ENCODE measurements at regions not wholly inside any gene's neighbourhood (a gene's known extent, or its start where the extent isn't known, plus 50 kb on each side); places are given as distances from the start of the nearest gene placed in this dataset.
"Not testable (repeated sequence)": the region's sequence is repeated elsewhere in the genome, so short reads cannot be mapped to it uniquely, and the experiment has no call there.

- H3K9me3 ChIP-seq (ENCODE audit: control insufficient read depth, low read length); H3K9ac ChIP-seq (ENCODE audit: low read length); H3K4me1 ChIP-seq (ENCODE audit: control insufficient read depth, insufficient read depth, low read length); H3K36me3 ChIP-seq (ENCODE audit: control insufficient read depth, insufficient read depth, low read length, severe bottlenecking); DNase-seq (ENCODE audit: low read depth); H3K27me3 ChIP-seq (replicated peaks; ENCODE audit: control insufficient read depth, insufficient read depth, low read length); H3K4me3 ChIP-seq (ENCODE audit: low read length): not testable (repeated sequence)
Observed at GRCh38 chr2:242108797-242109500, 239.4 kb downstream of the RTP5 start.

GRCh38 chr2:242109819-242110218 lies 240.3 kb downstream of the RTP5 start:
- H3K9me3 ChIP-seq (ENCODE audit: control insufficient read depth, low read length); H3K9ac ChIP-seq (ENCODE audit: low read length); H3K4me3 ChIP-seq (ENCODE audit: low read length); H3K27me3 ChIP-seq (replicated peaks; ENCODE audit: control insufficient read depth, insufficient read depth, low read length); H3K36me3 ChIP-seq (ENCODE audit: control insufficient read depth, insufficient read depth, low read length, severe bottlenecking); DNase-seq (ENCODE audit: low read depth); H3K4me1 ChIP-seq (ENCODE audit: control insufficient read depth, insufficient read depth, low read length): not testable (repeated sequence)

- H3K9me3 ChIP-seq (ENCODE audit: control insufficient read depth, low read length); H3K9ac ChIP-seq (ENCODE audit: low read length); H3K4me1 ChIP-seq (ENCODE audit: control insufficient read depth, insufficient read depth, low read length); H3K36me3 ChIP-seq (ENCODE audit: control insufficient read depth, insufficient read depth, low read length, severe bottlenecking); H3K27me3 ChIP-seq (replicated peaks; ENCODE audit: control insufficient read depth, insufficient read depth, low read length); H3K4me3 ChIP-seq (ENCODE audit: low read length); DNase-seq (ENCODE audit: low read depth): not testable (repeated sequence)
Observed at GRCh38 chr2:242111954-242112353, 242.4 kb downstream of the RTP5 start.

GRCh38 chr2:242113492-242113891 lies 244.0 kb downstream of the RTP5 start:
- H3K9ac ChIP-seq (ENCODE audit: low read length); H3K4me1 ChIP-seq (ENCODE audit: control insufficient read depth, insufficient read depth, low read length); DNase-seq (ENCODE audit: low read depth); H3K9me3 ChIP-seq (ENCODE audit: control insufficient read depth, low read length); H3K36me3 ChIP-seq (ENCODE audit: control insufficient read depth, insufficient read depth, low read length, severe bottlenecking); H3K4me3 ChIP-seq (ENCODE audit: low read length); H3K27me3 ChIP-seq (replicated peaks; ENCODE audit: control insufficient read depth, insufficient read depth, low read length): not testable (repeated sequence)

GRCh38 chr2:242116676-242117075 lies 247.1 kb downstream of the RTP5 start:
- not testable (repeated sequence) for DNase-seq (ENCODE audit: low read depth); H3K9ac ChIP-seq (ENCODE audit: low read length); H3K36me3 ChIP-seq (ENCODE audit: control insufficient read depth, insufficient read depth, low read length, severe bottlenecking); H3K27me3 ChIP-seq (replicated peaks; ENCODE audit: control insufficient read depth, insufficient read depth, low read length); H3K4me3 ChIP-seq (ENCODE audit: low read length); H3K4me1 ChIP-seq (ENCODE audit: control insufficient read depth, insufficient read depth, low read length); H3K9me3 ChIP-seq (ENCODE audit: control insufficient read depth, low read length)

- not testable (repeated sequence) for H3K36me3 ChIP-seq (ENCODE audit: control insufficient read depth, insufficient read depth, low read length, severe bottlenecking); H3K9ac ChIP-seq (ENCODE audit: low read length); H3K4me3 ChIP-seq (ENCODE audit: low read length); DNase-seq (ENCODE audit: low read depth); H3K9me3 ChIP-seq (ENCODE audit: control insufficient read depth, low read length); H3K4me1 ChIP-seq (ENCODE audit: control insufficient read depth, insufficient read depth, low read length); H3K27me3 ChIP-seq (replicated peaks; ENCODE audit: control insufficient read depth, insufficient read depth, low read length)
Observed at GRCh38 chr2:242117305-242117704, 247.8 kb downstream of the RTP5 start.

- not testable (repeated sequence) for H3K9ac ChIP-seq (ENCODE audit: low read length); H3K9me3 ChIP-seq (ENCODE audit: control insufficient read depth, low read length); H3K27me3 ChIP-seq (replicated peaks; ENCODE audit: control insufficient read depth, insufficient read depth, low read length); H3K36me3 ChIP-seq (ENCODE audit: control insufficient read depth, insufficient read depth, low read length, severe bottlenecking); H3K4me1 ChIP-seq (ENCODE audit: control insufficient read depth, insufficient read depth, low read length); DNase-seq (ENCODE audit: low read depth); H3K4me3 ChIP-seq (ENCODE audit: low read length)
Observed at GRCh38 chr2:242119682-242120081, 250.2 kb downstream of the RTP5 start.

GRCh38 chr2:242130682-242131081 lies 261.2 kb downstream of the RTP5 start:
- not testable (repeated sequence) for H3K4me3 ChIP-seq (ENCODE audit: low read length); H3K9ac ChIP-seq (ENCODE audit: low read length); DNase-seq (ENCODE audit: low read depth); H3K27me3 ChIP-seq (replicated peaks; ENCODE audit: control insufficient read depth, insufficient read depth, low read length); H3K9me3 ChIP-seq (ENCODE audit: control insufficient read depth, low read length); H3K36me3 ChIP-seq (ENCODE audit: control insufficient read depth, insufficient read depth, low read length, severe bottlenecking); H3K4me1 ChIP-seq (ENCODE audit: control insufficient read depth, insufficient read depth, low read length)

GRCh38 chr2:242159921-242160320 lies 290.4 kb downstream of the RTP5 start:
- not testable (repeated sequence) for H3K27me3 ChIP-seq (replicated peaks; ENCODE audit: control insufficient read depth, insufficient read depth, low read length); H3K9ac ChIP-seq (ENCODE audit: low read length); H3K4me3 ChIP-seq (ENCODE audit: low read length); H3K4me1 ChIP-seq (ENCODE audit: control insufficient read depth, insufficient read depth, low read length); H3K36me3 ChIP-seq (ENCODE audit: control insufficient read depth, insufficient read depth, low read length, severe bottlenecking); H3K9me3 ChIP-seq (ENCODE audit: control insufficient read depth, low read length); DNase-seq (ENCODE audit: low read depth)

- H3K9me3 ChIP-seq (ENCODE audit: control insufficient read depth, low read length); H3K4me3 ChIP-seq (ENCODE audit: low read length); H3K36me3 ChIP-seq (ENCODE audit: control insufficient read depth, insufficient read depth, low read length, severe bottlenecking); H3K27me3 ChIP-seq (replicated peaks; ENCODE audit: control insufficient read depth, insufficient read depth, low read length); DNase-seq (ENCODE audit: low read depth); H3K9ac ChIP-seq (ENCODE audit: low read length); H3K4me1 ChIP-seq (ENCODE audit: control insufficient read depth, insufficient read depth, low read length): not testable (repeated sequence)
Observed at GRCh38 chr2:242165115-242165514, 295.6 kb downstream of the RTP5 start.

GRCh38 chr2:242171290-242171689 lies 301.8 kb downstream of the RTP5 start:
- not testable (repeated sequence) for H3K9me3 ChIP-seq (ENCODE audit: control insufficient read depth, low read length); DNase-seq (ENCODE audit: low read depth); H3K4me3 ChIP-seq (ENCODE audit: low read length); H3K4me1 ChIP-seq (ENCODE audit: control insufficient read depth, insufficient read depth, low read length); H3K27me3 ChIP-seq (replicated peaks; ENCODE audit: control insufficient read depth, insufficient read depth, low read length); H3K36me3 ChIP-seq (ENCODE audit: control insufficient read depth, insufficient read depth, low read length, severe bottlenecking); H3K9ac ChIP-seq (ENCODE audit: low read length)

Data from adipocyte (in vitro differentiated cells).